ENCODE measurements at regions not wholly inside any gene's neighbourhood (a gene's known extent, or its start where the extent isn't known, plus 50 kb on each side); places are given as distances from the start of the nearest gene placed in this dataset.

DNA sequence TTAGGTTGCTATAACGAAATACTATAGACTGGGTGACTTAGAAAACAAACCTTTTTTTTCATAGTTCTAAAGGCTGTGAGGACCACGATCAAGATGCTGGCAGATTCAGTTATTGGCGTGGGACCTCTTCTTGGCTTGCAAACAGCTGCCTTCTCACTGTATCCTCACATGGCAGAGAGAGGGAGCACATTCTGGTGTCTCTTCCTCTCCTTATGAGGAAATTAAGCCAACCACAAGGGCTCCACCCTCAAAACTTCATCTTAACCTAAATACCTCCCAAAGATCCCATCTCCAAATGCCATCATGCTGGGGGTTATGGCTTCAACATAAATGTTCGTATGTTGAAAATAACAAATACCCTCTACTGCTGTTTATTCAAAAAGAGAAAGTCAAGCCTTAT, 197.1 kb downstream of the CEMIP2 start:
- no peaks in the 10 kb centered on the region for H3K9me3 ChIP-seq (replicated peaks; ENCODE audit: control insufficient read depth, insufficient read depth, low read length)
- BruUV-seq (replicated peaks): no TSS peak
- no peak overlapping the region for H3K9ac ChIP-seq (replicated peaks; ENCODE audit: extremely low read depth, insufficient read depth, low read length)
- H3K4me1 ChIP-seq (ENCODE audit: control insufficient read depth, extremely low read depth, insufficient read depth, low read length): no peaks in the 10 kb centered on the region
- H4K20me1 ChIP-seq (replicated peaks; ENCODE audit: control insufficient read depth, extremely low read depth, insufficient read depth, low read length): no peaks in the 10 kb centered on the region
- H3K79me2 ChIP-seq (ENCODE audit: control insufficient read depth, insufficient read depth, low read length): no peaks in the 10 kb centered on the region
- DNase-seq (ENCODE audit: low read depth, low spot score) (no peak), FAIRE-seq (no peak)
- TF ChIP-seq EZH2 (IDR thresholded peaks at IDR 0.05; ENCODE audit: borderline replicate concordance, low read depth, low read length, severe bottlenecking) (no peak), FOS (IDR thresholded peaks at IDR 0.05; ENCODE audit: borderline replicate concordance, insufficient read depth, low read length) (no peak), GATA2 (IDR thresholded peaks at IDR 0.05; ENCODE audit: insufficient read depth, insufficient read length, low read depth, low read length) (no peak), MYC (IDR thresholded peaks at IDR 0.05; ENCODE audit: low read depth, low read length) (no peak), JUN (IDR thresholded peaks at IDR 0.05; ENCODE audit: borderline replicate concordance, insufficient read depth, insufficient read length, low read depth) (no peak), POLR2A (IDR thresholded peaks at IDR 0.05; ENCODE audit: low read depth, low read length) (no peak)
- TF ChIP-seq, protein P1, sequence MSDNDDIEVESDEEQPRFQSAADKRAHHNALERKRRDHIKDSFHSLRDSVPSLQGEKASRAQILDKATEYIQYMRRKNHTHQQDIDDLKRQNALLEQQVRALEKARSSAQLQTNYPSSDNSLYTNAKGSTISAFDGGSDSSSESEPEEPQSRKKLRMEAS (IDR thresholded peaks at IDR 0.05; ENCODE audit: insufficient read depth, insufficient read length): no peak
- TF ChIP-seq, protein P2, sequence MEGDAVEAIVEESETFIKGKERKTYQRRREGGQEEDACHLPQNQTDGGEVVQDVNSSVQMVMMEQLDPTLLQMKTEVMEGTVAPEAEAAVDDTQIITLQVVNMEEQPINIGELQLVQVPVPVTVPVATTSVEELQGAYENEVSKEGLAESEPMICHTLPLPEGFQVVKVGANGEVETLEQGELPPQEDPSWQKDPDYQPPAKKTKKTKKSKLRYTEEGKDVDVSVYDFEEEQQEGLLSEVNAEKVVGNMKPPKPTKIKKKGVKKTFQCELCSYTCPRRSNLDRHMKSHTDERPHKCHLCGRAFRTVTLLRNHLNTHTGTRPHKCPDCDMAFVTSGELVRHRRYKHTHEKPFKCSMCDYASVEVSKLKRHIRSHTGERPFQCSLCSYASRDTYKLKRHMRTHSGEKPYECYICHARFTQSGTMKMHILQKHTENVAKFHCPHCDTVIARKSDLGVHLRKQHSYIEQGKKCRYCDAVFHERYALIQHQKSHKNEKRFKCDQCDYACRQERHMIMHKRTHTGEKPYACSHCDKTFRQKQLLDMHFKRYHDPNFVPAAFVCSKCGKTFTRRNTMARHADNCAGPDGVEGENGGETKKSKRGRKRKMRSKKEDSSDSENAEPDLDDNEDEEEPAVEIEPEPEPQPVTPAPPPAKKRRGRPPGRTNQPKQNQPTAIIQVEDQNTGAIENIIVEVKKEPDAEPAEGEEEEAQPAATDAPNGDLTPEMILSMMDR (IDR thresholded peaks at IDR 0.05; ENCODE audit: extremely low read depth in 1 of 2, insufficient read depth in 1 of 2, low read depth in 1 of 2, low read length in 2 of 2): no peak
- ChIA-PET POLR2A (no interaction called here), CTCF (no interaction called here)
- H3K27me3 ChIP-seq (ENCODE audit: control insufficient read depth in 2 of 2, insufficient read depth in 2 of 2, low read length in 2 of 2): peaks cover 3 to 4% of the 10 kb centered on the region in 2 experiments
- H3K27ac ChIP-seq (ENCODE audit: insufficient read depth, low read depth, low read length): no peak overlapping the region
- dilution Hi-C loops (cut with MboI; ENCODE audit: extremely low pct_ligation_motif_present, low sequenced_read_pairs) (no loop called here), intact Hi-C loops (cut with micrococcal nuclease) (no loop called here)
- no peaks in the 10 kb centered on the region for H3K9me1 ChIP-seq (replicated peaks; ENCODE audit: control insufficient read depth, extremely low read depth, insufficient read depth, low read length)
- H3K36me3 ChIP-seq (ENCODE audit: control insufficient read depth in 2 of 2, extremely low read depth in 1 of 2, insufficient read depth in 2 of 2, low read length in 2 of 2): no peaks in the 10 kb centered on the region
- no peak overlapping the region for H3K4me3 ChIP-seq (replicated peaks in 1 of 3; ENCODE audit: insufficient read depth in 1 of 3, low read depth in 1 of 3, low read length in 3 of 3)
- H3K4me2 ChIP-seq (ENCODE audit: insufficient read depth, low read length): no peak overlapping the region
- no peak overlapping the region for H2AFZ ChIP-seq (ENCODE audit: low read depth, low read length)

Measured in endothelial cell of umbilical vein (primary cell).